SHP77 treated with DMSO at 0.1 percent for 48 hours (cell line): ENCODE measurements at regions not wholly inside any gene's neighbourhood (a gene's known extent, or its start where the extent isn't known, plus 50 kb on each side); places are given as distances from the start of the nearest gene placed in this dataset.
"Not testable (repeated sequence)": the region's sequence is repeated elsewhere in the genome, so short reads cannot be mapped to it uniquely, and the experiment has no call there.

ENCODE experiments used
- DNase-seq: peaks from one replicate; lab custom pipeline; 2025; lab: John Stamatoyannopoulos, UW

DNA sequence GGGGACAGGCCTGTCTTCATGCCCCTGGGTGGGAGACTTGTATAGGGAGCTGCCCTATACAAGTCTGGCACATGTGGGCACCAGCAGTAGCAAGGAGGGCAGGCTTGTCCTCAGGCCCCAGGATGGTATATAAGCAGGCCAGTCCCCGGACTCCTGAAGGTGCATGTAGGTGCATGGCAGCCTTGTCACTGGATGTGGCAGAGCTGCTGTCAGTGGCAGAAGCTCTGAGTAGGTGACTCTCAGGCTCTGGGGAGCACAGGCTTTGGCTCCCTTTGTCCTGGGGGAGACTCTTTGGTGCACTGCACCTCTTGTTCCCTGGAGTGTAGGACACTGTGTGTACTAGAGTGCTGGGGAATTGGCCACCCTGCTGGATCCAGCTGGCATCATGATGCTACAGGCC is 376.7 kb upstream of the DIPK2B start:
- no peak for DNase-seq

DNA sequence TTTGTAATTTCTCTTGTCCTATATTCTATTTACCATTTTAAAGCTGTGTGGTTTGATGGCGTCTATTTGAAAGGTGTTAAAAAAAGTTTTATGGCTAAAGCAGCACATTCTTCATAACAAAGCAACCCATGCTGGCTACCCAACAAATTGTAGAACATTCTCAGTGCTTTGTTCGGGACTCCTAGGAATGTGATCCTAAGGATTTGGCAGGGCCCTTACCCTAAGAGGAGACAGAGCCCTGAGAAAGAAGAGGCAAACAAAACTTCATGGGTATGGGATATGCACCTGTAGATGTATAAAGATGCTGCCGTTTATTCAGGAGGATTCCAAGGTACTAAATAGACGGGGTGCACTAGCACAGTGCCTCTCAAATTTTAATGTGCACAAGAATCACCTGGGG is 370.8 kb upstream of the DIPK2B start:
- no peak for DNase-seq

DNA sequence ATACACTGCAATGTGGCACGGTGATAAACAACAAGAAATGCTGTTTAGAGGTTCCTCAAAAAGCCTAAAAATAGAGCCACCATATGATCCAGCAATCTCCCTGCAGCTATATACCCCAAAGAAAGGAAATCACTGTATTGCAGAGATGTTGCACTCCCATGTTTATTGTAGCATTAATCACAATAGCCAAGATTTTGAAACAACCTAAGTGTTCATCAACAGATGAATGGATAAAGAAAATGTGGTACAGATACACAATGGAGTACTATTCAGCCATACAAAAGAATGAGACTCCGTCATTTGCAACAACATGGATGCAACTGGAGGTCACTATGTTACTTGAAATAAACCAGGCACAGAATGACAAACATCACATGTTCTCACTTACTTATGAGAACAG is 365.8 kb upstream of the DIPK2B start:
- no peak for DNase-seq

DNA sequence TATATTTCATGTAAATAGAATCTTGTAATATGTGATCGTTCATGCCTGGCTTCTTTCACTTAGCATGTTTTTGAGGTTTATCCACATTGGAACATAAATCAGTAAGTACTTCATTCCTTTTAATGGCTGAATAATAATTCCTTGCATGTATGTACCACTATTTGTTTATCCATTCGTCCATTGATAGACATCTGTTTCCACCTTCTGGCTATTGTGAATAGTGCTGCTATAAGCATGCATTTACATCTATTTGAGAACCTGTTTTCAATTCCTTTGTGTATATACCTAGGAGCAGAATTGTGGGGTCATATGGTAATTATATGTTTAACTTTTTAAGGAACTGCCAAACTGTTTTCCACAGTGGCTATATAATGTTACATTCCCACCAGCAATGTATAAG is 356.7 kb upstream of the DIPK2B start:
- DNase-seq = no peak

DNA sequence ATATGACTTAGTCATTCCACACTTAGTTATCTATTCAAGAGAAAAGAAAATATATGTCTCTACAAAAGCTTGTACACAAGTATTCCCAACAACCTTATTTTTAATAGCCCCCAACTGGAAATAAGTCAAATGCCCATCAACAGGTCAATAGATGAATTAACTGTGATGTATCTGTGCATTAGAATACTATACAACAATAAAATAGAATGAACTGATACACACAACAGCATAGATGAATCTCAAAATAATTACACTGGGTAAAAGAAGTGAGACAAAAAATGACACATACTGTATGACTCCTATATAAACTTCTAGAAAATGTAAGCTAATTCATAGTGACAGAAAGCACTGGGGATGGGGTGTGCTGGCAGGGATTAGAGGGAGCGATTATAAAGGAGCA is 354.1 kb upstream of the DIPK2B start:
- DNase-seq = no peak

DNA sequence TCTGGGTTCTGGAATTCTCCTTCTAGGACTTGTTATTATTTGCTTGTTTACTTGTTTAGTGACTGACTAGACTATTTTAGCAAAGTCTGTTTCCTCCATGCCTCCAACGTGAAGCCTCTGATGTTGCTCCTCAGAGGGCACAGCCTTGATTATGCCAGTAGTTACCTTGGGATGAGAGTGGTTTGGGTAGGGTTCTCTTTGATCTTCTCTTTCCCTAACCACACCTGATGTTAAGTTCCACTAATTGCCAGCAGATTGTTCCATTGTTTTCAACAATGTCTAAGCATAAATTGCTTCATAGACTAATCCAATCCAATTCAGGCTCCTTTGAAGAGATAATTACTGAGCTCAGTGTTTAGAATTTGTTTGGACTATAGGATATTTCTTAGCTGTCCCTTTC is 352.7 kb upstream of the DIPK2B start:
- no peak for DNase-seq

DNA sequence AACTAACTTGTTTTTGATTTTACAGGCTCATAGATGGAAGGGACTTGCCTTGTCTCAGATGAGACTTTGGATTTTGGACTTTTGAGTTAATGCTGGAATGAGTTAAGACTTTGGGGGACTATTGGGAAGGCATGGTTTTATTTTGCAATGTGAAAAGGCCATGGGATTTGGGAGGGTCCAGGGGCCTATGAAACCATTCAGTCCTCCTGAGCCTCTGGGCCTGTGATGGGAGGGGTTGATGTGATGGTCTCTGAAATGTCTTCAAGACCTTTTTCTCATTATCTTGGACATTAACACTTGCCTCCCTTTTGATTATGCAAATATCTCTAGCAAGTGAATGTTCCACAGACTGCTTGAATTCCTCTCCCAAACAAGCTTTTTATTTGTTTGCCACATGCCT is 346.0 kb upstream of the DIPK2B start:
- not testable (repeated sequence) for DNase-seq

DNA sequence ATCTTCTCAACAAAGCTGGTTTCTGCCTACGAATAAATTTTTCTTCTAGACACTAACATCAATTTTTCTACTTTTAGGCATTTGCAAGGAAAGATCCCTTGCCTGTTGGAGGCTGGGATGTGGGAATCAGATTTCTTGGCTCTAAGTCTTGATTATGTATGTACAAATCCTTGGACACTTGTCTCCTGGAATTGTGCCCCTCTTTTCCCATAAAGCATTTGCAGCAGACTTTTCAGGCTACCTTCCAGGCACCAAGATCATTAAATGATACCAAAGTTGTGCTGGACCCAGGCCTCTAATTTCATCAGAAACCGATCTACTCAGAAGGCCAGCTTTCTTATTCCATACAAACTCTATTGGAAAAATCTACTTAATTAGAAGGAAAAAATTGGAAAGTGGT is 339.5 kb upstream of the DIPK2B start:
- no peak for DNase-seq

DNA sequence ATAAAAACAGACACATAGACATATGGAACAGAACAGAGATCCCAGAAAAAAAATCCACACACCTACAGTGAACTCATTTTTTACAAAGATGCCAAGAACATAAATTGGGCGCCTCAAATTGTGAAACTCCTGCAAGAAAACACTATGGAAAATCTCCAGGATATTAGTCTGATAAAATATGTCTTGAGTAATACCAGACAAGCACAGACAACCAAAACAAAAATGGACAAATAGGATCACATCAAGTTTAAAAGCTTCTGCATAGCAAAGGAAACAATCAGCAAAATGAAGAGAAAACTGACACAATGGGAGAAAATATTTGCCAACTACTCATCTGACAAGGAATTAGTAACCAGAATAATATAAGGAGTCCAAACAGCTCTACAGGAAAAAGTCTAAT is 337.3 kb upstream of the DIPK2B start:
- no peak for DNase-seq

DNA sequence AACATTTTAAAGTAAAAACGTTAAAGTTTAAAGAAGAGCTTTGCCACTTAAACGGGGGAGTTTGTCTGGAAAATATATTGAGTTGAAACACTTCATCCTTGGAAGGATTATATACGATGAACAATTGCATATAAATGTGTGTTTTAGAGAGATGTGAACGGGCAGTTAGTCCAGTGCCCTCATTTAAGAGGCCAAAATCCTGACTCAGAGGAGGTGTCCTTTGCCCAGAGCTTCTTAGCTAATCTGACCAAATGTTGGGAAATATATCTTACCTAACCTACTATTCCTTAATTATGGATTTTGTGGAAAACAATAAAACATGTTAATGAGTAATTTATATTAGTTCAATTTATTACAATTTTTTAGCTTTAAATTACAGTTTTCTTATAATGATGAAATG is 327.2 kb upstream of the DIPK2B start:
- DNase-seq = no peak

DNA sequence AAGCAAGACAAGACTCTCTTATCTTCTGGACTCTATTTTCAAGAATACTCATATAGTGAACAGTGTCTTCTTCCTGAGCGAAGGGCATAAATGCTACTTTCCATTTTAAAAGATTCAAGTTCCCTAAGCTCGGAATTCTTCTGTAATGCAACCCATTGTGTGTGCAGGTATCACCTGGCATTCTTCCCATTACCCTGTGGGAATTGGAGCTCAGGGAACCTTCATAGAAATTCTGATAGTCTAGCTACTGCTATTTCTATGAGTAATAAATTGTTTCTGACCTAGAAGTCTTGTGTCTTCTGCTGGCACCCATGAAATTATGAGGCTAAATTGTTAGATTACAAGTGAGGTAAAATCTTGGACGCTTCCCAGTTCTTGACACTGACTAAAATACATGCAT is 324.1 kb upstream of the DIPK2B start:
- DNase-seq = no peak

DNA sequence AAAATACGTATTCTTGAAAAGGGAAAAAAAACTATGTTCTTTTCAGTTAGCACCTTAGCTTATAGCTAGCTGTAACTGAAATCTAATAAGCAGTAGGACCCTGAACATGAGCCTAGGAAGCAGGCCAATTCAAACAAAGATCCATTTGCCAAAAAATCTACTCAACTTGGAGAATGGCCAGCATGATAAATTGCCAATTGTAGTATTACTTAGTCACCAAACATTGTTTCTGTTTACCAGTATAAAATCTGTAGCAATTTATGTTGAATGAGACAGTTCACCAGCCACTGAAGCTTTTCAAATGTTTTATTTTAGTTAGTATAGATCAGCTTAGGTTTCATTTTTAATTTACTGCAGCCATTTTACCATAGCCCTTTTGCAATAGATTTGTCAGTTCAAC is 323.6 kb upstream of the DIPK2B start:
- no peak for DNase-seq

DNA sequence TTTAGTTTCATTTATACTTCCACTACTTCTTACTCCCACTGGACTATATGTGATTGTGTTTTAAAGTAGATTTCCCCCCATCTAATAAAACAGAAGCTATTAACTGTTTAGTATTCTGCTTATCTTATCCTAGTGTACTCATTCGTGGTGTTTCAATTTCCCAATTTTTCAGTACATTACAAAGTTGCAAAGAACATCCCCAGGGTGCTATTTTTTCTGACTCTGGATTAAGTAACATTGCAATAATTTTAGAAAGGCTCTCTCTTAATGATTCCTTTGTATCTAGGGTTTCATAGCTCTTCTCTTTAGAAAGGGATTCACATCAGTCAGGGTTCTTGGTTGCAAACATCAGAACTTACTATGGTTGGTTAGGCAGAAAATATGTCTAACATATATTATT is 317.9 kb upstream of the DIPK2B start:
- DNase-seq = no peak

DNA sequence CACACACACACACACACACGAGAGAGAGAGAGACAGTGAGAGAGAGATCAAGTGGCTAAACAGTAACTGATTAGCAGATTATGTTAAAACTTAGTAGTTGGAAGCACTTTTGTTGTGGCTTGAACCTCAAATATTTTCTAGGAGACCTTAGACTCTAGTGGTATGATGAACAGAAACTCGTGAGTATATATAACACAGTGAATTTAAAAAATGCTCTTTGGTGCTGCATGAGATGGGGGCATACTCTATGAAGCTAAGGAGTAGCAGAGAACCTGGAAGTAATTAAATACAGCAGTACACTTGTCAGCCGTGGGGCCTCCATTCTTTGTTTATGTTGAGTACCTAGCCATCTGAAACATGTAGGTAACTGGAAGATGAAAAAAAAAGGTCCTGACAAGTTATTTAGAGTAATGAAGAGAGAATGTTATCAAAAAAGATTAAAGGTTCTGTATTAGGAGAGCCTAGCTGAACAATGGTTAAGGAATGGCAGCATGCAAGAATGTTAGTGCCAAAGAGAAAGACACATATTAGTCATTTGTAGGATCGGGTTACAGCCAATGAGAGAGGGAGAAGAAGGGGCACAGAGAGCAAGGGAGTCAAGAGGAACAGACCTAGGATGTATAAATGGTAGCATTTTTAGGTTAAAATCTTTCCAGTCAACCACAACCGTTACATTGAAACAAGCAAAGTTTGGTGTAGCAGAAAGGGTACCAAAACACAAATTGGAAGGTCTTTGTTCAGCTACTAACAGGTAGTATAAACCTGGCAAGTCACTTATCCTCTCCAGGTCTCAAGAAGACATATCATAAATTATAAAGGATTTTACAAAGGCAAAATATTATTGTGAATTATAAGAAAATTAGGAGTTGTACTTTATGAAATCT is 316.7 kb upstream of the DIPK2B start:
- peak; percentile 0 for DNase-seq

DNA sequence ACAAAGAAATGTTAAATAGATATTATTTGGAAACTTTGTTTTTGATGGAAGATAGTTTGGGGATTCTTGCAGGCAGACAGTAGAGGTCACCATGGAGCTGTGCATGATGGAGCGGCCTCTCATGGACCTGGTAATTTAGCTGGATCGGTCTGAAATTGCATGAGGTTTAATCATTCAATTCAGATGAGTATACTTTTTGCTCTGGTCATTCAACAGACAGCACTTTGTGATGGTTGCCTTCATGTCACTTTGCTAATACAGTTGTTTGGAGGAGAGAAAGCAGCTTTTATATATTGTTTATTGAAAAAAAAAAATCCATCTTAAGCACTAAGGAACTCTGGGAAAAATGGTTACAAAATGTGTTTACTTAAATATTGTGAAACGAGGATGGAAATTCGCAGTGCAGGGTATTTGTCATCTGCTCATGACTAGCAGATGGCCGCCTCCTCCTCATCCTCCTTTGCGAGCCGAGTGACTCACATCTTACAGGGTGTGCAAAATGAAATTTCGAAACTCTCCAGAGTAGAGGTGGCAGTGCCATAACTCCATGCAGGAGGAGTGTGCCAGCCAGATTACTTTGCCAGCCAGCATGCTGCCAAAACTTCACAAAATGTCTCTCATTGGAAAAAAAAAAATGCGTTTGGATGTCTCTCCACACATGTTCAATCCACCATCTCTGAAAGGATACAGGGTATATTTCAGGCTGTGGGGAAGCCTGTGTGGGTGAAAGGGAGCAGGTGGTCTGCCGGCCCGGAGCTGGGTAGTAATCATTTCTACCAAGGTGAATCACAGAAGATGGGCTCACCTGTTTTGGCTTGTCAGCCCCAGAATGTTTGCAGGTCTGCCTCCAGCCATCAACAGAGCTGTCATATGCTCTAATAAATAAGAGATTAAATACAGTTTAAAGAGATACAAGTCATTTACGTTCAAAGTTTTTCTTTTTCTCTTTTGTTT is 314.9 kb upstream of the DIPK2B start:
- no peak for DNase-seq

DNA sequence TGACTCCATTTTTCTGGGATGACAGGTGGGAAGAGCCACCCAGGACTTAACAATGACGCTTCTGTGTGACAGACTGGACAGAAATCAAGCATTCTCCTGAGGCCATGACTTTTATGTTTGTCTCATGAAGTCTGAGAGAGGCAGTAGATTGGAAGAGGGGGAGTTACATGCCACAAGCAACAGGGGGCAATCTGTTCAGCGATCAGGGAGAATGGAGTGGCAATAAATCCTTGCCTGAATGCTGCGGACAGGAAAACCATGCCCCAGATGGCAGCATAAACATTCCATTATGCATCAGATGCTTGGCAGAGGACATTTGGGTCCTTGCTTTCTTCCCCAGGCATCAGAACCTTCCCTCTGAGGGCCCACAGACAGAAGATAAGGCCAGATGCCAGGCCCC is 312.4 kb upstream of the DIPK2B start:
- no peak for DNase-seq

DNA sequence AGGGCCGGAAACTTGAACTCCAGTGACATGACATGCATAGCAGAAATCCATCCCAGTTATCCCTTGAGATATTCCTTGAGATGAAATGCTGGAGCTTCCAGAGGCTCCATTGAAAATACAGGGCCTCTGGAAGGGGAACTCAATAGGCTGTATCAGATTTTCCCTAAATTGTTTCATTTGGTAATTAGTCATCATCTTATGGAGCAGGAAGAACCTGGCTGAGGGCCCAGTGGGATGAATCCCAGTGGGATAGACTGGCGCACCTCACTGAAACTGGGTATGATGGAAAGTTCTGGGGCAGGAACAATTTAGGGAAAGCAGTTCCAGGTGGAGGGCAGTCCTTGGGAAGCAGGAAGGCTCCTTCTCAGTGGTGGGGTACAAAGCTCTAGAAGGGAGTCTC is 307.8 kb upstream of the DIPK2B start:
- DNase-seq = no peak

DNA sequence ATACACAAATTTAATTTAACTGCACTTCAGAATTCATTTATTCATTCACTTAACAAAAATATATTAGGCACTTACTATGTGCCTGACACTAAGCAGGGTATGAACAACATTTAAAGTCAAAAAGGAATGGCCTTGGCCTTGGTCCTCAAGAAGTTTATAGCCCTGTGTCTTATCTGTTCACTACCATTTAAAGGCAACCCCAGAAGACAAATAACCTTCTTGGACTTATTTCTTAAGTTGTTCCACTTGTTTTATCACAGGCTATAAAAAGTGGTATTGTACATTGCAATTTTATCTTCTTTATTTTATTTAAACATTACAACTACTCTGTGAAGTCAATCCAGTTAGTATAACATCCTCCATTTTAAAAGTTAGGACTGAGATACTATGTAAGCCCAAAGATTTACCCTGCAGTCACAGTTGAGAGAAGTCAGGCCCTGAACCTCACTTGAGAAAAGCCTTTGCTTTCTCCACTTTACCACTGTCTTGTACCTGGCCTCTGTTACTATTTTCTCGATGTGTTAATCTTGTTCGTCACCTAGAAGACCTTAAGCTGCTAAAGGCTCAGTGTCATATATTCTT is 305.6 kb upstream of the DIPK2B start:
- DNase-seq = no peak

DNA sequence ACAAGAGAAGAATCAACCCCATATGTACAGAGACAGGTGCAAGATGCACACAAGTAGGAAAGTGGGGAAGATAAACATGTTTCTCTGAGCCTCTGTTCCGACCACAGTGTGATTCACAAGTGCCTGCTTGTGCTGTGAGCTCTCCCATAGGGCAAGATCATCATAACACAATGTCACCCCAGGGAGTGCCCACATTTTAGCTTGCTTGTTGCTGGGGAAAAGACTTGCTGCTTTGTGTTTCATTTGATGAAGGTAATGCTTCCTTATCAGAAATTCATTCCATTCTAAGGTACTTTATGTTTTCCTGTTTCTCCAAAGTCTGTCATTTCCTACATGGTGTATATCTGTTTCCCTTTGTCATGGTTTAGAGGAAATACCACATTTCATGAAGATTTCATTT is 304.5 kb upstream of the DIPK2B start:
- DNase-seq = no peak

DNA sequence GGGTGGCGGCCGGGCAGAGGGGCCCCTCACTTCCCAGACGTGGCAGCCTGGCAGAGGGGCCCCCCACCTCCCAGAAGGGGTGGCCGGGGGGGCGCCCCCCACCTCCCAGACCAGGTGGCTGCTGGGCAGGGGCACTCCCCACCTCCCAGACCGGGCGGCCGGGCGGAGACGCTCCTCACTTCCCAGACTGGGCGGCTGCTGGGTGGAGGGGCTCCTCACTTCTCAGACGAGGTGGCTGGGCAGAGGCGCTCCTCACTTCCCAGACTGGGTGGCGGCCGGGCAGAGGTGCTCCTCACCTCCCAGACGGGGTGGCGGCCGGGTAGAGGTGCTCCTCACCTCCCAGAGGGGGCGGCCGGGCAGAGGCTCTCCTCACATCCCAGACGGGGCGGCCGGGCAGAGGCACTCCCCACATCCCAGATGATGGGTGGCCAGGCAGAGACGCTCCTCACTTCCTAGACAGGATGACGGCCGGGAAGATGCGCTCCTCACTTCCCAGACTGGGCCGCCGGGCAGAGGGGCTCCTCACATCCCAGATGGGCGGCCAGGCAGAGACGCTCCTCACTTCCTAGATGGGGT is 303.2 kb upstream of the DIPK2B start:
- DNase-seq = not testable (repeated sequence)

DNA sequence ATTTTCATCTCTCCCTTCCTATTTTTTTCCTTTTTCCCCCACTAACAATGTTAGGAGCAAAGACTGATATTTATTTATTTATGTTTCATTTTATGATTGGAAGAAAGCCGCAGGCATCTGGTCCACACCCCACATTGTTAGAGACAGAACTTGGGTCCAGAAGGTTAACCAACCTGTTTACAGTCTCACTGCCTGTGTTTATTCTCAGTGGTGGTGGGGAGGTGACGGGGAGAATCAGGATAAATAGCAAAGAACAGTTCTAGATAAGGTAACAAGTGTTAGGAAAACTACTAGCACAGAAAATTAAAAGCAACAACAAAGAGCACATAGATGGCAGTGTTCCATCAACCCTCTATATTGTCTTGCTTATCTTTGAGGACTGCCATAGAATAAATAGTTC is 301.7 kb upstream of the DIPK2B start:
- DNase-seq = no peak

DNA sequence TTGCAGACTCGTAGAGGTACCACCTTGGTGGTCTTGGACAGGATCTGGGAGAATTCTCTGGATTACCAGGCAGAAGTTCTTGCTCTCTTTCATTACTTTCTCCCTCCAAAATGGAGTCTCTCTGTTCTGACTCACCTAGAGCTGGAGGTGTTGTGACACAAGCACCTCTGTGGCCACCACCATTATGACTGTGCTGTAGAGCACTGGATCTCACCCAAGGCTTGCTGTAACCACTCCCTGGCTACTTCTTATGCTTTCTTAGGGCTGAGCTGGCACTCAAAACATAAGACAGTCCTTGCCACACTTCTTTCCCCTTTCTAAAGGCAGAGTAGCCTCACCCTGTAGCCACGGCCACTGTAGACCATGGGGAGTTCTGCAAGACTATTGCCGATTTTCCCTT is 296.6 kb upstream of the DIPK2B start:
- no peak for DNase-seq
